ENCODE measurements at regions not wholly inside any gene's neighbourhood (a gene's known extent, or its start where the extent isn't known, plus 50 kb on each side); places are given as distances from the start of the nearest gene placed in this dataset.

- no peak overlapping the region for H3K27ac ChIP-seq
- no peaks in the 10 kb centered on the region for H3K27me3 ChIP-seq (replicated peaks; ENCODE audit: insufficient read depth)
- H3K4me3 ChIP-seq = no peak overlapping the region
- H3K9me3 ChIP-seq = no peaks in the 10 kb centered on the region
- no peak for DNase-seq (ENCODE audit: low spot score)
- H3K4me1 ChIP-seq (ENCODE audit: control insufficient read depth in 1 of 2, low read depth in 2 of 2) = no peaks in the 10 kb centered on the region
- H3K36me3 ChIP-seq = no peaks in the 10 kb centered on the region
- no peak for ATAC-seq (ENCODE audit: insufficient number of reproducible peaks, low FRiP score, low read depth)
- TF ChIP-seq CTCF (IDR thresholded peaks at IDR 0.05) = no peak
Measured at GRCh38 chrX:42027367-42028000, 104.1 kb upstream of the CASK start.

GRCh38 chrX:42025861-42026260, 102.5 kb upstream of the CASK start:
- H3K4me1 ChIP-seq (ENCODE audit: control insufficient read depth in 1 of 2, low read depth in 2 of 2) = no peaks in the 10 kb centered on the region
- no peak for TF ChIP-seq CTCF (IDR thresholded peaks at IDR 0.05)
- no peaks in the 10 kb centered on the region for H3K27me3 ChIP-seq (replicated peaks; ENCODE audit: insufficient read depth)
- H3K4me3 ChIP-seq = no peak overlapping the region
- no peaks in the 10 kb centered on the region for H3K9me3 ChIP-seq
- H3K27ac ChIP-seq = no peak overlapping the region
- ATAC-seq (ENCODE audit: insufficient number of reproducible peaks, low FRiP score, low read depth) = no peak
- H3K36me3 ChIP-seq = no peaks in the 10 kb centered on the region
- DNase-seq (ENCODE audit: low spot score) = no peak

GRCh38 chrX:42023122-42023521, 99.8 kb upstream of the CASK start:
- Histone ChIP-seq H3K9me3 (no peaks in the 10 kb centered on the region), H3K36me3 (no peaks in the 10 kb centered on the region), H3K27ac (no peak overlapping the region), H3K4me3 (no peak overlapping the region), H3K4me1 (ENCODE audit: control insufficient read depth in 1 of 2, low read depth in 2 of 2) (no peaks in the 10 kb centered on the region), H3K27me3 (replicated peaks; ENCODE audit: insufficient read depth) (no peaks in the 10 kb centered on the region)
- no peak for TF ChIP-seq CTCF (IDR thresholded peaks at IDR 0.05)
- DNase-seq (ENCODE audit: low spot score) (no peak), ATAC-seq (ENCODE audit: insufficient number of reproducible peaks, low FRiP score, low read depth) (no peak)

GRCh38 chrX:42022158-42022557, 98.8 kb upstream of the CASK start:
- DNase-seq (ENCODE audit: low spot score) = no peak
- Histone ChIP-seq H3K36me3 (no peaks in the 10 kb centered on the region), H3K4me3 (no peak overlapping the region), H3K4me1 (ENCODE audit: control insufficient read depth in 1 of 2, low read depth in 2 of 2) (no peaks in the 10 kb centered on the region), H3K9me3 (no peaks in the 10 kb centered on the region), H3K27me3 (replicated peaks; ENCODE audit: insufficient read depth) (no peaks in the 10 kb centered on the region), H3K27ac (no peak overlapping the region)
- no peak for TF ChIP-seq CTCF (IDR thresholded peaks at IDR 0.05)
- no peak for ATAC-seq (ENCODE audit: insufficient number of reproducible peaks, low FRiP score, low read depth)

GRCh38 chrX:42021058-42021457, 97.7 kb upstream of the CASK start:
- no peak for ATAC-seq (ENCODE audit: insufficient number of reproducible peaks, low FRiP score, low read depth)
- H3K4me3 ChIP-seq = no peak overlapping the region
- no peaks in the 10 kb centered on the region for H3K9me3 ChIP-seq
- no peak overlapping the region for H3K27ac ChIP-seq
- H3K27me3 ChIP-seq (replicated peaks; ENCODE audit: insufficient read depth) = no peaks in the 10 kb centered on the region
- H3K36me3 ChIP-seq = no peaks in the 10 kb centered on the region
- no peak for DNase-seq (ENCODE audit: low spot score)
- no peaks in the 10 kb centered on the region for H3K4me1 ChIP-seq (ENCODE audit: control insufficient read depth in 1 of 2, low read depth in 2 of 2)
- TF ChIP-seq CTCF (IDR thresholded peaks at IDR 0.05) = no peak

All from thoracic aorta (tissue), 2 donors.